ENCODE measurements at regions not wholly inside any gene's neighbourhood (a gene's known extent, or its start where the extent isn't known, plus 50 kb on each side); places are given as distances from the start of the nearest gene placed in this dataset.

DNA sequence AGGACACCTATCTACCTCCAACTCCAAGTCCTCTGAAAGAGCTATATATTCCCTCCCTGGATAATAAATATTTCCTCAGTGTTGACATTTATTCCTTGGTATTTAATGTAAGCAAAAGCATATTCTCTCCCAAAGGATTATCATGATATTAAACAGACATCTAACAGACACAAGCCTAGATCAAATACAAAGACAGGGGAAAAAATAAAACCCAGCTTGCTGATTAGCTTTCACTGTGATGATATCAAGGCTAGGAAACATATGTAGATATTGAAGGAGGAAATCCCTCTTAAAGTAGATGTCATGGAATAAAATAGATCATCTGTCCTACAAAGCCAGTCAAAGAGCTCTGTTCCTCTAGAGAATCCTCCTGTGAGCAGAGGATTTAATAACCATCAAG, 95.2 kb downstream of the CRPPA start:
- intact Hi-C loops (cut with micrococcal nuclease; ENCODE audit: unreplicated experiment) = no loop called here
- in situ Hi-C loops (cut with HindIII; ENCODE audit: low pct_unique_long_range_greater_than_20kb, low sequenced_read_pairs) = no loop called here
- ChIA-PET CTCF (interaction anchor here (0.5 kb wide), 2 partner anchors 239 to 396 kb away, joined by 3 to 4 read pairs; no protein-coding TSS in a partner anchor), POLR2A (no interaction called here)
- TF ChIP-seq POLR2AphosphoS5 (IDR thresholded peaks at IDR 0.05; ENCODE audit: low read depth, low read length) (no peak), TCF7L2 (IDR thresholded peaks at IDR 0.05; ENCODE audit: low read depth, low read length) (no peak), SIN3A (IDR thresholded peaks at IDR 0.05; ENCODE audit: borderline replicate concordance, insufficient read depth, low read depth, low read length) (no peak)
- TF ChIP-seq, protein P1, sequence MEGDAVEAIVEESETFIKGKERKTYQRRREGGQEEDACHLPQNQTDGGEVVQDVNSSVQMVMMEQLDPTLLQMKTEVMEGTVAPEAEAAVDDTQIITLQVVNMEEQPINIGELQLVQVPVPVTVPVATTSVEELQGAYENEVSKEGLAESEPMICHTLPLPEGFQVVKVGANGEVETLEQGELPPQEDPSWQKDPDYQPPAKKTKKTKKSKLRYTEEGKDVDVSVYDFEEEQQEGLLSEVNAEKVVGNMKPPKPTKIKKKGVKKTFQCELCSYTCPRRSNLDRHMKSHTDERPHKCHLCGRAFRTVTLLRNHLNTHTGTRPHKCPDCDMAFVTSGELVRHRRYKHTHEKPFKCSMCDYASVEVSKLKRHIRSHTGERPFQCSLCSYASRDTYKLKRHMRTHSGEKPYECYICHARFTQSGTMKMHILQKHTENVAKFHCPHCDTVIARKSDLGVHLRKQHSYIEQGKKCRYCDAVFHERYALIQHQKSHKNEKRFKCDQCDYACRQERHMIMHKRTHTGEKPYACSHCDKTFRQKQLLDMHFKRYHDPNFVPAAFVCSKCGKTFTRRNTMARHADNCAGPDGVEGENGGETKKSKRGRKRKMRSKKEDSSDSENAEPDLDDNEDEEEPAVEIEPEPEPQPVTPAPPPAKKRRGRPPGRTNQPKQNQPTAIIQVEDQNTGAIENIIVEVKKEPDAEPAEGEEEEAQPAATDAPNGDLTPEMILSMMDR (IDR thresholded peaks at IDR 0.05) = no peak
- TF ChIP-seq, protein P2, sequence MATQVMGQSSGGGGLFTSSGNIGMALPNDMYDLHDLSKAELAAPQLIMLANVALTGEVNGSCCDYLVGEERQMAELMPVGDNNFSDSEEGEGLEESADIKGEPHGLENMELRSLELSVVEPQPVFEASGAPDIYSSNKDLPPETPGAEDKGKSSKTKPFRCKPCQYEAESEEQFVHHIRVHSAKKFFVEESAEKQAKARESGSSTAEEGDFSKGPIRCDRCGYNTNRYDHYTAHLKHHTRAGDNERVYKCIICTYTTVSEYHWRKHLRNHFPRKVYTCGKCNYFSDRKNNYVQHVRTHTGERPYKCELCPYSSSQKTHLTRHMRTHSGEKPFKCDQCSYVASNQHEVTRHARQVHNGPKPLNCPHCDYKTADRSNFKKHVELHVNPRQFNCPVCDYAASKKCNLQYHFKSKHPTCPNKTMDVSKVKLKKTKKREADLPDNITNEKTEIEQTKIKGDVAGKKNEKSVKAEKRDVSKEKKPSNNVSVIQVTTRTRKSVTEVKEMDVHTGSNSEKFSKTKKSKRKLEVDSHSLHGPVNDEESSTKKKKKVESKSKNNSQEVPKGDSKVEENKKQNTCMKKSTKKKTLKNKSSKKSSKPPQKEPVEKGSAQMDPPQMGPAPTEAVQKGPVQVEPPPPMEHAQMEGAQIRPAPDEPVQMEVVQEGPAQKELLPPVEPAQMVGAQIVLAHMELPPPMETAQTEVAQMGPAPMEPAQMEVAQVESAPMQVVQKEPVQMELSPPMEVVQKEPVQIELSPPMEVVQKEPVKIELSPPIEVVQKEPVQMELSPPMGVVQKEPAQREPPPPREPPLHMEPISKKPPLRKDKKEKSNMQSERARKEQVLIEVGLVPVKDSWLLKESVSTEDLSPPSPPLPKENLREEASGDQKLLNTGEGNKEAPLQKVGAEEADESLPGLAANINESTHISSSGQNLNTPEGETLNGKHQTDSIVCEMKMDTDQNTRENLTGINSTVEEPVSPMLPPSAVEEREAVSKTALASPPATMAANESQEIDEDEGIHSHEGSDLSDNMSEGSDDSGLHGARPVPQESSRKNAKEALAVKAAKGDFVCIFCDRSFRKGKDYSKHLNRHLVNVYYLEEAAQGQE (IDR thresholded peaks at IDR 0.05; ENCODE audit: insufficient read depth in 1 of 2, low read depth in 2 of 2, low read length in 1 of 2) = no peak
- Histone ChIP-seq H3K27me3 (ENCODE audit: control insufficient read depth, insufficient read depth, low read length) (no peaks in the 10 kb centered on the region), H3K9me3 (ENCODE audit: control insufficient read depth, insufficient read depth, low read depth, low read length) (no peaks in the 10 kb centered on the region), H3K36me3 (ENCODE audit: control insufficient read depth, insufficient read depth, low read length) (no peaks in the 10 kb centered on the region), H3K4me3 (ENCODE audit: low read depth in 2 of 2, low read length in 2 of 2) (no peak overlapping the region), H3K27ac (ENCODE audit: low read length) (no peak overlapping the region), H3K4me1 (ENCODE audit: control insufficient read depth, insufficient read depth, low read length) (no peaks in the 10 kb centered on the region)
- DNase-seq (ENCODE audit: low read depth, low spot score) (no peak), ATAC-seq (no peak)
- BruUV-seq (replicated peaks) = no TSS peak

DNA sequence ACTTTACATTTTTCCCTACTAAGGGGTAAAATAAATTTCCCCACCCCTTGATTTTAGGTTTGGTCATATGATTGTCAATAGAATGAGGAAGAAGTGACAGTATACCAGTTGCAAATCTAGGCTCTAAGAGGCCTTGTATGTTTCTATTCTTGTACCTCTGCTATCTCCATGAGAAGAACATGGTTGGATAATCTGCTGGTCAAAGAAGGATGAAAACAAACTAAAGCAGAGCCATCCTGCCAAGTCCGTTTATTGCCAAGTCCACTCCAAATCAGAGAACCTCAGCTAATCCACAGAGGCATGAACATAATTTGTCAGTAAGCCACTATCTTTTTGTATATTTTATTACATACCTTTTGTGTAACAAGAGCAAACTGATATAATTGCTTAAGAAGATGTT, 98.0 kb downstream of the CRPPA start:
- no TSS peak for BruUV-seq (replicated peaks)
- Histone ChIP-seq H3K27me3 (ENCODE audit: control insufficient read depth, insufficient read depth, low read length) (no peaks in the 10 kb centered on the region), H3K9me3 (ENCODE audit: control insufficient read depth, insufficient read depth, low read depth, low read length) (no peaks in the 10 kb centered on the region), H3K4me1 (ENCODE audit: control insufficient read depth, insufficient read depth, low read length) (peaks cover 7% of the 10 kb centered on the region), H3K27ac (ENCODE audit: low read length) (no peak overlapping the region), H3K36me3 (ENCODE audit: control insufficient read depth, insufficient read depth, low read length) (no peaks in the 10 kb centered on the region), H3K4me3 (ENCODE audit: low read depth in 2 of 2, low read length in 2 of 2) (no peak overlapping the region)
- DNase-seq (ENCODE audit: low read depth, low spot score) (no peak), ATAC-seq (no peak)
- in situ Hi-C loops (cut with HindIII; ENCODE audit: low pct_unique_long_range_greater_than_20kb, low sequenced_read_pairs) (no loop called here), intact Hi-C loops (cut with micrococcal nuclease; ENCODE audit: unreplicated experiment) (no loop called here)
- POLR2A ChIA-PET = no interaction called here
- CTCF ChIA-PET = no interaction called here
- TF ChIP-seq, protein P1 (IDR thresholded peaks at IDR 0.05) = no peak
- TF ChIP-seq, protein P2 (IDR thresholded peaks at IDR 0.05; ENCODE audit: insufficient read depth in 1 of 2, low read depth in 2 of 2, low read length in 1 of 2) = no peak
- no peak for TF ChIP-seq SIN3A (IDR thresholded peaks at IDR 0.05; ENCODE audit: borderline replicate concordance, insufficient read depth, low read depth, low read length)
- no peak for TF ChIP-seq POLR2AphosphoS5 (IDR thresholded peaks at IDR 0.05; ENCODE audit: low read depth, low read length)
- no peak for TF ChIP-seq TCF7L2 (IDR thresholded peaks at IDR 0.05; ENCODE audit: low read depth, low read length)

Measured in Panc1 (cell line).